SK-N-SH (cell line): ENCODE measurements at regions not wholly inside any gene's neighbourhood (a gene's known extent, or its start where the extent isn't known, plus 50 kb on each side); places are given as distances from the start of the nearest gene placed in this dataset.

Experiments
- CTCF ChIA-PET: fragments of 300-600, 350-600 bp; formaldehyde crosslinking; extraction: SDS; loops from one replicate; lab custom pipeline; 2021; lab: Yijun Ruan, JAX
- POLR2A ChIA-PET: fragments of 350-600 bp; sonication (Branson Sonifier 250); formaldehyde crosslinking; extraction: SDS; loops from one replicate; lab custom pipeline; 2020; ENCODE audit warnings: antibody characterized with exemption, inconsistent platforms; lab: Yijun Ruan, JAX
- DNase-seq: peaks from one replicate; pipeline ENCODE4 v3.0.0; 2012
- H2AFZ ChIP-seq: fragments of 200-600 bp; sonication (generic); 2 replicates; pipeline ENCODE4 v1.8.1; 2016; ENCODE audit warnings: antibody characterized with exemption, mild to moderate bottlenecking, low read depth
- H3F3A ChIP-seq: fragments of 200-600 bp; sonication (generic); replicated peaks from 2 replicates; pipeline ENCODE3; 2016; ENCODE audit warnings: antibody characterized with exemption, mild to moderate bottlenecking; ENCODE audit not compliant: insufficient read depth
- H3K27ac ChIP-seq, 2 experiments: fragments of 200-500 bp in 1 of 2; fragments of 200-600 bp in 1 of 2; sonication (Bioruptor generic) in 1 of 2; sonication (generic), shearing (Covaris generic) in 1 of 2; 2 replicates each; pipeline versions ENCODE4 v1.5.1 to v1.6.1; 2014 to 2016; ENCODE audit warnings: low read depth in 2 of 2, inconsistent platforms in 1 of 2, low read length in 1 of 2, mild to moderate bottlenecking in 1 of 2, mixed read lengths in 1 of 2
- H3K27me3 ChIP-seq: fragments of 200-600 bp; sonication (generic), shearing (Covaris generic); 2 replicates; pipeline ENCODE4 v1.6.1; 2016; ENCODE audit warnings: mixed run types; ENCODE audit not compliant: insufficient read depth
- H3K36me3 ChIP-seq, 2 experiments: fragments of 200-500 bp in 1 of 2; fragments of 200-600 bp in 1 of 2; sonication (Bioruptor generic) in 1 of 2; sonication (generic) in 1 of 2; replicated peaks in 1 of 2; 2 replicates each; pipeline versions ENCODE3 to v1.5.1; 2014 to 2016; ENCODE audit warnings: low read length in 1 of 2, mild to moderate bottlenecking in 1 of 2; ENCODE audit not compliant: insufficient read depth in 2 of 2, control insufficient read depth in 1 of 2
- H3K4me1 ChIP-seq, 2 experiments: fragments of 200-500 bp in 1 of 2; fragments of 200-600 bp in 1 of 2; sonication (Bioruptor generic) in 1 of 2; sonication (generic), shearing (Covaris generic) in 1 of 2; 2 replicates each; pipeline versions ENCODE4 v1.5.1 to v1.6.1; 2014 to 2016; ENCODE audit warnings: low read depth in 1 of 2, low read length in 1 of 2, mixed run types in 1 of 2; ENCODE audit not compliant: insufficient read depth in 2 of 2, control insufficient read depth in 1 of 2
- H3K4me2 ChIP-seq: fragments of 200-600 bp; sonication (generic), shearing (Covaris generic); 2 replicates; pipeline ENCODE4 v1.6.1; 2017; ENCODE audit warnings: mixed run types
- H3K4me3 ChIP-seq, 2 experiments: fragments of 200-500 bp in 1 of 2; fragments of 200-600 bp in 1 of 2; sonication (Bioruptor generic) in 1 of 2; sonication (generic), shearing (Covaris generic) in 1 of 2; 2 replicates each; pipeline versions ENCODE4 v1.5.1 to v1.8.1; 2014 to 2016; ENCODE audit warnings: low read depth in 2 of 2, inconsistent platforms in 1 of 2, low read length in 1 of 2, mild to moderate bottlenecking in 1 of 2, mixed read lengths in 1 of 2, moderate library complexity in 1 of 2
- H3K79me2 ChIP-seq: fragments of 200-600 bp; sonication (generic); 2 replicates; pipeline ENCODE4 v1.8.1; 2017; ENCODE audit warnings: mild to moderate bottlenecking; ENCODE audit not compliant: insufficient read depth
- H3K9ac ChIP-seq: fragments of 200-600 bp; sonication (generic); 2 replicates; pipeline ENCODE4 v1.6.1; 2017; ENCODE audit warnings: mixed run types
- H3K9me2 ChIP-seq: fragments of 200-600 bp; sonication (generic); 2 replicates; pipeline ENCODE4 v1.6.1; 2017; ENCODE audit warnings: mixed run types
- H3K9me3 ChIP-seq: fragments of 200-600 bp; sonication (generic); 2 replicates; pipeline ENCODE4 v1.6.1; 2017; ENCODE audit warnings: mixed run types, mild to moderate bottlenecking, moderate library complexity
- H4K20me1 ChIP-seq: fragments of 200-600 bp; sonication (generic); 2 replicates; pipeline ENCODE4 v1.6.1; 2017; ENCODE audit warnings: mild to moderate bottlenecking, mixed run types; ENCODE audit not compliant: insufficient read depth
- CHD2 ChIP-seq: fragments of 150-350 bp; IDR thresholded peaks from 2 replicates; pipeline ENCODE4 v1.6.1; 2018; ENCODE audit warnings: low read length; ENCODE audit not compliant: partially characterized antibody
- ELF1 ChIP-seq: IDR thresholded peaks from 2 replicates; pipeline ENCODE4 v1.4.0; 2012
- EP300 ChIP-seq, 2 experiments: IDR thresholded peaks; 2 replicates each; pipeline versions ENCODE4 v1.4.0 to v1.6.1; 2012; ENCODE audit warnings: borderline replicate concordance in 1 of 2, low read depth in 1 of 2, low read length in 1 of 2
- FOSL2 ChIP-seq: IDR thresholded peaks from 2 replicates; pipeline ENCODE4 v1.4.0; 2012; ENCODE audit warnings: low read depth, mild to moderate bottlenecking, moderate library complexity, borderline replicate concordance
- FOXM1 ChIP-seq: IDR thresholded peaks from 2 replicates; pipeline ENCODE4 v1.4.0; 2012; ENCODE audit warnings: low read depth, mild to moderate bottlenecking
- GABPA ChIP-seq: IDR thresholded peaks from 2 replicates; pipeline ENCODE4 v1.4.0; 2012; ENCODE audit warnings: low read depth, mild to moderate bottlenecking
- GATA2 ChIP-seq: sonication (generic); formaldehyde crosslinking; IDR thresholded peaks from 2 replicates; pipeline ENCODE4 v1.5.0; 2020; ENCODE audit warnings: mild to moderate bottlenecking, missing genetic modification reagents
- JUND ChIP-seq: IDR thresholded peaks from 2 replicates; pipeline ENCODE4 v1.4.0; 2012
- MAX ChIP-seq: IDR thresholded peaks from 2 replicates; pipeline ENCODE4 v1.4.0; 2012; ENCODE audit warnings: low read depth
- MEF2A ChIP-seq: IDR thresholded peaks from 2 replicates; pipeline ENCODE4 v1.4.0; 2012; ENCODE audit warnings: low read depth, borderline replicate concordance
- NFIC ChIP-seq: IDR thresholded peaks from 2 replicates; pipeline ENCODE4 v1.4.0; 2012; ENCODE audit warnings: borderline replicate concordance
- RAD21 ChIP-seq: IDR thresholded peaks from 2 replicates; pipeline ENCODE4 v1.6.1; 2012; ENCODE audit warnings: mild to moderate bottlenecking, low read length
- RCOR1 ChIP-seq: fragments of 150-350 bp; IDR thresholded peaks from 2 replicates; pipeline ENCODE4 v1.6.1; 2017; ENCODE audit warnings: antibody characterized with exemption, low read length
- REST ChIP-seq: IDR thresholded peaks from 2 replicates; pipeline ENCODE4 v1.6.1; 2012; ENCODE audit warnings: mild to moderate bottlenecking, low read depth, low read length, moderate library complexity
- RFX5 ChIP-seq: IDR thresholded peaks from 2 replicates; pipeline ENCODE4 v1.6.1; 2012; ENCODE audit warnings: mild to moderate bottlenecking, improper control_type of control experiment, low read length
- RXRA ChIP-seq: IDR thresholded peaks from 2 replicates; pipeline ENCODE4 v1.4.0; 2012; ENCODE audit warnings: low read depth, mild to moderate bottlenecking, borderline replicate concordance
- SIN3A ChIP-seq: IDR thresholded peaks from 2 replicates; pipeline ENCODE4 v1.6.1; 2012; ENCODE audit warnings: low read depth, mild to moderate bottlenecking, low read length, moderate library complexity, borderline replicate concordance
- SMC3 ChIP-seq: IDR thresholded peaks from 2 replicates; pipeline ENCODE4 v1.6.1; 2012; ENCODE audit warnings: low read depth, low read length, improper control_type of control experiment
- TAF1 ChIP-seq: IDR thresholded peaks from 2 replicates; pipeline ENCODE4 v1.6.1; 2012; ENCODE audit warnings: low read depth, mild to moderate bottlenecking, low read length, moderate library complexity, borderline replicate concordance
- TCF12 ChIP-seq: IDR thresholded peaks from 2 replicates; pipeline ENCODE4 v1.4.0; 2012
- USF1 ChIP-seq: IDR thresholded peaks from 2 replicates; pipeline ENCODE4 v1.4.0; 2012; ENCODE audit warnings: low read depth, borderline replicate concordance
- ZBTB33 ChIP-seq: IDR thresholded peaks from 2 replicates; pipeline ENCODE4 v1.4.0; 2012; ENCODE audit warnings: low read depth, borderline replicate concordance
- WGBS: methylation state at CpG from one replicate; pipeline ENCODE4 v1.1.6; 2017; ENCODE audit warnings: low lambda C conversion rate; 5-methylcytosine and 5-hydroxymethylcytosine counted together

DNA sequence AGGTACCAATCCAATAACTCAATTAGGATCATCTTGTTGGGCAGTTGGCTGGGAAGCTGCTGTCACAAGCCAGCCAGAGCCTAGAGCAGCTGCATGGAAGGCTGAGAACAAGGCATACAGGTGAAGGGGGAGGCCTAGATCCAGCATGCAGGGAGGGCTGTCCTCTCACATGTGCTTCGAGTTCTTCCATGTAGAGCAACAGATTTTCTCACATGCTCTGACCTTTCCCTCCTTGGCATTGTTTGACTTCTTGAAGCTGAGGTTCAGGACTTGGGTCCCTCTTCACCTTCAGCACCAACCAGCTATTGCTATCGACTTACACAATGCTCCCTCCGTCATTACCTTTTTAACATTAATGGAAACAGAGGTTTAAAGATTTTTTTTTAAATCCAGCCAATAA, 257.7 kb downstream of the ATG4C start:
- Histone ChIP-seq H3K4me2 (no peak overlapping the region), H3K4me3 (no peak overlapping the region), H3K4me1 (no peaks in the 10 kb centered on the region), H3K36me3 (no peaks in the 10 kb centered on the region), H4K20me1 (no peaks in the 10 kb centered on the region), H2AFZ (no peak overlapping the region), H3K27ac (no peak overlapping the region), H3K9me2 (no peaks in the 10 kb centered on the region), H3K9me3 (no peaks in the 10 kb centered on the region), H3K27me3 (no peaks in the 10 kb centered on the region), H3K9ac (no peak overlapping the region), H3K79me2 (no peaks in the 10 kb centered on the region), H3F3A (no peaks in the 10 kb centered on the region)
- no peak for DNase-seq
- TF ChIP-seq RCOR1: no peak
- TF ChIP-seq SMC3: no peak
- no peak for TF ChIP-seq MEF2A
- TF ChIP-seq RFX5: no peak
- TF ChIP-seq RXRA: no peak
- no peak for TF ChIP-seq TCF12
- no peak for TF ChIP-seq REST
- TF ChIP-seq JUND: no peak
- CTCF ChIA-PET: no interaction called here
- POLR2A ChIA-PET: no interaction called here
- 29% methylated on average over 3 of the region's 3 CpGs for WGBS

- Histone ChIP-seq H3K4me3 (no peak overlapping the region), H3K27me3 (no peaks in the 10 kb centered on the region), H3K9ac (no peak overlapping the region), H3K9me2 (no peaks in the 10 kb centered on the region), H3K27ac (no peak overlapping the region), H3K4me2 (no peak overlapping the region), H3F3A (no peaks in the 10 kb centered on the region), H3K79me2 (no peaks in the 10 kb centered on the region), H4K20me1 (no peaks in the 10 kb centered on the region), H3K4me1 (no peaks in the 10 kb centered on the region), H3K36me3 (no peaks in the 10 kb centered on the region), H3K9me3 (no peaks in the 10 kb centered on the region), H2AFZ (no peak overlapping the region)
- ChIA-PET CTCF (no interaction called here), POLR2A (no interaction called here)
- no peak for DNase-seq
- no peak for TF ChIP-seq RAD21
- no peak for TF ChIP-seq EP300 (IDR thresholded peaks at IDR 0.05; ENCODE audit: borderline replicate concordance in 1 of 2, low read depth in 1 of 2, low read length in 1 of 2)
- TF ChIP-seq RXRA: no peak
- TF ChIP-seq ZBTB33: no peak
- no peak for TF ChIP-seq SMC3
- TF ChIP-seq RFX5: no peak
- TF ChIP-seq GATA2: no peak
- TF ChIP-seq NFIC: no peak
- TF ChIP-seq ELF1: no peak
- no peak for TF ChIP-seq USF1
- TF ChIP-seq SIN3A: no peak
- TF ChIP-seq CHD2: no peak
- no peak for TF ChIP-seq FOXM1
- no peak for TF ChIP-seq TAF1
- no peak for TF ChIP-seq GABPA
- no peak for TF ChIP-seq MAX
- no peak for TF ChIP-seq FOSL2
- 52% methylated on average over 4 of the region's 4 CpGs for WGBS
Observed at GRCh38 chr1:63042278-63042677, 258.3 kb downstream of the ATG4C start.
